H1 (cell line): ENCODE measurements at regions not wholly inside any gene's neighbourhood (a gene's known extent, or its start where the extent isn't known, plus 50 kb on each side); places are given as distances from the start of the nearest gene placed in this dataset.

ENCODE experiments used
- CBX8 ChIP-seq: fragments of 300-800, 300-1000 bp; sonication (generic); IDR thresholded peaks from 2 replicates; pipeline ENCODE4 v1.7.1; 2016; ENCODE audit warnings: low read depth, low read length, borderline replicate concordance
- CHD7 ChIP-seq: fragments of 300-600 bp; sonication (generic); IDR thresholded peaks from 2 replicates; pipeline ENCODE4 v1.7.1; 2012; ENCODE audit warnings: low read length, moderate library complexity, mild to moderate bottlenecking, inconsistent platforms; ENCODE audit not compliant: insufficient replicate concordance
- HDAC6 ChIP-seq: IDR thresholded peaks from one replicate; pipeline ENCODE4 v1.7.1; 2012; ENCODE audit warnings: low read depth, mild to moderate bottlenecking, inconsistent platforms, low read length, moderate library complexity
- PHF8 ChIP-seq: fragments of 200-600 bp; sonication (generic); conservative IDR thresholded peaks from 2 replicates; pipeline ENCODE4 v1.7.1; 2012; ENCODE audit warnings: low read depth, mild to moderate bottlenecking, inconsistent platforms, low read length, moderate library complexity
- RNF2 ChIP-seq: fragments of 200-900, 300-1000 bp; sonication (generic); IDR thresholded peaks from 2 replicates; pipeline ENCODE4 v1.7.1; 2016; ENCODE audit warnings: borderline replicate concordance, low read depth, mild to moderate bottlenecking, antibody characterized with exemption, low read length; ENCODE audit not compliant: poor library complexity, severe bottlenecking; ENCODE audit errors: missing control alignments
- SRF ChIP-seq: IDR thresholded peaks from 2 replicates; pipeline ENCODE4 v1.6.1; 2011; ENCODE audit warnings: mild to moderate bottlenecking, low read depth, low read length, moderate library complexity
- ZNF274 ChIP-seq: IDR thresholded peaks from 2 replicates; pipeline ENCODE4 v1.7.0; 2012; ENCODE audit warnings: low read length, borderline replicate concordance; ENCODE audit errors: extremely low read depth
- TF ChIP-seq, protein P1 (sequence below): IDR thresholded peaks from 2 replicates; pipeline ENCODE4 v1.6.1; 2011; ENCODE audit warnings: low read depth, mild to moderate bottlenecking, low read length; ENCODE audit not compliant: insufficient read depth

DNA sequence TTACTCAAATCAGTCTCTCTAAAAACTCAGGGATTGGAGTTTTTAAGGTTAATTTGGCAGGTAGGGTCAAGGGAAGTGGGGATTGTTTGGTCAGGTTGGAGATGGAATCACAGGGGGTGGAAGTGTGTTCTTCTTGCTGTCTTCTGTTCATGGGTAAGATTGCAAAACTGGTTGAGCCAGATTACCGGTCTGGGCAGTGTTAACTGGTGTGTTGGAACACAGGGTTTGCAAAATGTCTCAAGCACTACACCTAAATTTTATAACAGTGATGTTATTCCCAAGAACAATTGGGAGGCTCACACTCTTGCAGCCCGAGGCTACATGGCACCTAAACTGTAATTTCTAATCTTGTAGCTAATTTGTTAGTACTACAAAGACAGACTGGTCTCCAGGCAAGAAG is 425.4 kb downstream of the PLOD2 start (continued):
- TF ChIP-seq CHD7 (no peak), SRF (no peak), PHF8 (no peak), RNF2 (no peak), HDAC6 (no peak), ZNF274 (no peak), CBX8 (no peak)
- TF ChIP-seq, protein P1, sequence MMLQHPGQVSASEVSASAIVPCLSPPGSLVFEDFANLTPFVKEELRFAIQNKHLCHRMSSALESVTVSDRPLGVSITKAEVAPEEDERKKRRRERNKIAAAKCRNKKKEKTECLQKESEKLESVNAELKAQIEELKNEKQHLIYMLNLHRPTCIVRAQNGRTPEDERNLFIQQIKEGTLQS, result no peak
